B cell (primary cell): ENCODE measurements at regions not wholly inside any gene's neighbourhood (a gene's known extent, or its start where the extent isn't known, plus 50 kb on each side); places are given as distances from the start of the nearest gene placed in this dataset.

ENCODE experiments used
- ATAC-seq: fragments of 200-7000 bp; cut with Tn5 transposase; one replicate; pipeline ENCODE4 v1.10.0; 2021; ENCODE audit warnings: low read depth, mild to moderate bottlenecking, moderate number of reproducible peaks, moderate library complexity
- CTCF ChIA-PET: fragments of 350-600 bp; sonication (Branson Sonifier 250); formaldehyde crosslinking; loops from one replicate; lab custom pipeline; 2021; ENCODE audit warnings: antibody characterized with exemption, inconsistent platforms; lab: Charles Lee
- POLR2A ChIA-PET: fragments of 350-600 bp; sonication (Branson Sonifier 250); formaldehyde crosslinking; loops from one replicate; lab custom pipeline; 2021; ENCODE audit warnings: antibody characterized with exemption; lab: Charles Lee
- DNase-seq: peaks from one replicate; pipeline ENCODE4 v3.0.0; 2013
- H2AFZ ChIP-seq: 2 replicates; pipeline ENCODE4 v1.6.1; 2012; ENCODE audit warnings: mild to moderate bottlenecking, low read depth, low read length; ENCODE audit not compliant: insufficient read depth, poor library complexity, severe bottlenecking
- H3K27ac ChIP-seq, 2 donors: 1 replicate in 1 of 2; 2 replicates in 1 of 2; pipeline ENCODE4 v1.5.1; 2012 to 2013; ENCODE audit warnings: low read length in 2 of 2, mild to moderate bottlenecking in 2 of 2, moderate library complexity in 1 of 2
- H3K27me3 ChIP-seq, 4 experiments: fragments of 200-600 bp in 1 of 4; sonication (generic) in 1 of 4; replicated peaks in 1 of 4; 1 replicate in 2 of 4; 2 replicates in 2 of 4; pipeline versions ENCODE4 v1.6.1 to v1.7.0; 2013 to 2016; ENCODE audit warnings: low read length in 3 of 4, mild to moderate bottlenecking in 2 of 4, mixed read lengths in 1 of 4, moderate library complexity in 1 of 4; ENCODE audit not compliant: insufficient read depth in 4 of 4, control insufficient read depth in 3 of 4; ENCODE audit errors: control extremely low read depth in 1 of 4
- H3K36me3 ChIP-seq, 2 experiments: replicated peaks in 1 of 2; 1 replicate in 1 of 2; 2 replicates in 1 of 2; pipeline versions ENCODE4 v1.6.1 to v1.7.1; 2013; ENCODE audit warnings: low read length in 1 of 2; ENCODE audit not compliant: insufficient read depth in 2 of 2, control insufficient read depth in 1 of 2; ENCODE audit errors: control extremely low read depth in 1 of 2, extremely low read depth in 1 of 2
- H3K4me1 ChIP-seq, 2 donors: fragments of 200-600 bp in 1 of 2; sonication (generic) in 1 of 2; 1 replicate in 1 of 2; 2 replicates in 1 of 2; pipeline versions ENCODE4 v1.5.1 to v1.6.1; 2013 to 2017; ENCODE audit warnings: low read length in 2 of 2; ENCODE audit not compliant: control insufficient read depth in 2 of 2, insufficient read depth in 2 of 2
- H3K4me2 ChIP-seq: replicated peaks from 2 replicates; pipeline ENCODE3; 2012; ENCODE audit warnings: mild to moderate bottlenecking, low read depth, low read length; ENCODE audit not compliant: poor library complexity, severe bottlenecking
- H3K4me3 ChIP-seq, 5 experiments: fragments of 200-600 bp in 1 of 5; sonication (generic) in 1 of 5; 1 replicate in 3 of 5; 2 replicates in 2 of 5; pipeline versions ENCODE4 v1.5.1 to v1.7.0; 2011 to 2016; ENCODE audit warnings: low read length in 4 of 5, mild to moderate bottlenecking in 4 of 5, low read depth in 2 of 5, control low read depth in 1 of 5, moderate library complexity in 1 of 5; ENCODE audit not compliant: insufficient read depth in 1 of 5; ENCODE audit errors: control extremely low read depth in 1 of 5, extremely low read depth in 1 of 5
- H3K79me2 ChIP-seq: fragments of 200-600 bp; sonication (generic); one replicate; pipeline ENCODE4 v1.6.0; 2016; ENCODE audit warnings: low read length; ENCODE audit not compliant: control insufficient read depth, insufficient read depth
- H3K9ac ChIP-seq: fragments of 200-600 bp; sonication (generic); 2 replicates; pipeline ENCODE4 v1.6.1; 2017; ENCODE audit warnings: mild to moderate bottlenecking, low read length, moderate library complexity
- H3K9me3 ChIP-seq, 3 donors: one replicate each; pipeline versions ENCODE4 v1.6.1 to v1.7.1; 2013; ENCODE audit warnings: low read length in 2 of 3; ENCODE audit not compliant: control insufficient read depth in 2 of 3, insufficient read depth in 1 of 3; ENCODE audit errors: control extremely low read depth in 1 of 3
- H4K20me1 ChIP-seq: 2 replicates; pipeline ENCODE4 v1.6.0; 2012; ENCODE audit warnings: mild to moderate bottlenecking, low read length; ENCODE audit not compliant: insufficient read depth, control insufficient read depth, poor library complexity, severe bottlenecking
- H3K27ac Mint-ChIP-seq: one replicate; pipeline ENCODE4 v1.8.0; 2021; ENCODE audit warnings: mixed read lengths
- H3K27me3 Mint-ChIP-seq: one replicate; pipeline ENCODE4 v1.8.0; 2021; ENCODE audit warnings: mixed read lengths
- H3K4me1 Mint-ChIP-seq: one replicate; pipeline ENCODE4 v1.8.0; 2021; ENCODE audit warnings: mixed read lengths
- H3K4me3 Mint-ChIP-seq: one replicate; pipeline ENCODE4 v1.8.0; 2021; ENCODE audit warnings: mixed read lengths
- H3K9me3 Mint-ChIP-seq: one replicate; pipeline ENCODE4 v1.8.0; 2022; ENCODE audit warnings: mixed read lengths; ENCODE audit not compliant: insufficient read depth
- CTCF ChIP-seq: fragments of 200-600 bp; IDR thresholded peaks from one replicate; pipeline ENCODE4 v1.8.0; 2022; ENCODE audit warnings: antibody characterized with exemption, mild to moderate bottlenecking
- EZH2 ChIP-seq: IDR thresholded peaks from 2 replicates; pipeline ENCODE4 v1.6.1; 2012; ENCODE audit warnings: borderline replicate concordance, low read depth, mild to moderate bottlenecking, moderate library complexity, low read length; ENCODE audit not compliant: insufficient read depth, poor library complexity, severe bottlenecking
- intact Hi-C: fragments of 100-400 bp; cut with micrococcal nuclease; formaldehyde crosslinking; loops from one replicate; pipeline ENCODE4 v1.10.0; 2022

- no peaks in the 10 kb centered on the region for H3K27me3 Mint-ChIP-seq
- CTCF ChIA-PET = no interaction called here
Observed at GRCh38 chr5:88976914-88977313, 93.9 kb upstream of the MEF2C start.

More at GRCh38 chr5:88976914-88977313, 93.9 kb upstream of the MEF2C start:
- H3K4me1 ChIP-seq = peaks cover 9 to 15% of the 10 kb centered on the region in 2 donors
- H3K4me3 ChIP-seq = no peak overlapping the region
- Mint-ChIP-seq H3K4me1 (peaks cover 24% of the 10 kb centered on the region), H3K4me3 (no peak overlapping the region), H3K9me3 (no peaks in the 10 kb centered on the region), H3K27ac (no peak overlapping the region)
- no peak overlapping the region for H3K9ac ChIP-seq
- H3K27ac ChIP-seq = no peak overlapping the region
- TF ChIP-seq CTCF (no peak), EZH2 (no peak)
- H3K4me2 ChIP-seq = no peak overlapping the region
- no peaks in the 10 kb centered on the region for H3K36me3 ChIP-seq
- no peaks in the 10 kb centered on the region for H3K9me3 ChIP-seq
- no peak overlapping the region for H2AFZ ChIP-seq
- no peaks in the 10 kb centered on the region for H4K20me1 ChIP-seq
- POLR2A ChIA-PET = interaction anchor here (0.7 kb wide), 1 partner anchor 20 kb away, joined by 3 read pairs; no protein-coding TSS in a partner anchor
- no peaks in the 10 kb centered on the region for H3K79me2 ChIP-seq
- H3K27me3 ChIP-seq = no peaks in the 10 kb centered on the region
- intact Hi-C loops = no loop called here
- no peak for ATAC-seq
- no peak for DNase-seq
